Gastrocnemius medialis (tissue), 4 donors: ENCODE measurements at regions not wholly inside any gene's neighbourhood (a gene's known extent, or its start where the extent isn't known, plus 50 kb on each side); places are given as distances from the start of the nearest gene placed in this dataset.

Experiments used
- POLR2A ChIP-seq, 2 donors: fragments of 450-650 bp; IDR thresholded peaks; one replicate each; pipeline ENCODE4 v1.6.1; 2017; ENCODE audit warnings: antibody characterized with exemption in 2 of 2, mild to moderate bottlenecking in 2 of 2, moderate library complexity in 2 of 2
- TF ChIP-seq, protein P1 (sequence below), 5 experiments: fragments of 450-650 bp in 3 of 5; fragments of 200-600 bp in 2 of 5; sonication (generic) in 2 of 5; IDR thresholded peaks in 4 of 5; conservative IDR thresholded peaks in 1 of 5; 1 replicate in 4 of 5; 2 replicates in 1 of 5; pipeline ENCODE4 v1.5.1; 2016 to 2019; ENCODE audit warnings: antibody characterized with exemption in 5 of 5, mild to moderate bottlenecking in 3 of 5, moderate library complexity in 3 of 5

DNA sequence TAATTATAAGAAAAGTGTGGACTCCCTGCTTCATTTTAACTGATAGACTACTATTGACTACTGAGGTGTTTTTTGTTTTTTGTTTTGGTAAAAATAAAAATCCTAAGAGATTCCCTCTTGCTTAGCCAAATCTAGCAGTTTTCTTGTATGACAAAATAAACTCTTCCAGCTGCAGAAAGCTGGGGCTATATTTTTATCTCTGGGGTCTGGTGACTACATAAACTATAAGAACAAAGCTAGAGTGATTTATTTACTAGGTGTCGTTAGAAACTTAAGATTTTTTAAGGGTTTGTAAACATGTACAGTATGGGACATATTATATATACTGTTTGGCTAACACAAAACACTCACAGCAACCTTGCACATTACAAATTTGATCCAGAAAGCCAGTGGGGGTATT, 467.4 kb upstream of the MPDZ start:
- TF ChIP-seq, protein P1, sequence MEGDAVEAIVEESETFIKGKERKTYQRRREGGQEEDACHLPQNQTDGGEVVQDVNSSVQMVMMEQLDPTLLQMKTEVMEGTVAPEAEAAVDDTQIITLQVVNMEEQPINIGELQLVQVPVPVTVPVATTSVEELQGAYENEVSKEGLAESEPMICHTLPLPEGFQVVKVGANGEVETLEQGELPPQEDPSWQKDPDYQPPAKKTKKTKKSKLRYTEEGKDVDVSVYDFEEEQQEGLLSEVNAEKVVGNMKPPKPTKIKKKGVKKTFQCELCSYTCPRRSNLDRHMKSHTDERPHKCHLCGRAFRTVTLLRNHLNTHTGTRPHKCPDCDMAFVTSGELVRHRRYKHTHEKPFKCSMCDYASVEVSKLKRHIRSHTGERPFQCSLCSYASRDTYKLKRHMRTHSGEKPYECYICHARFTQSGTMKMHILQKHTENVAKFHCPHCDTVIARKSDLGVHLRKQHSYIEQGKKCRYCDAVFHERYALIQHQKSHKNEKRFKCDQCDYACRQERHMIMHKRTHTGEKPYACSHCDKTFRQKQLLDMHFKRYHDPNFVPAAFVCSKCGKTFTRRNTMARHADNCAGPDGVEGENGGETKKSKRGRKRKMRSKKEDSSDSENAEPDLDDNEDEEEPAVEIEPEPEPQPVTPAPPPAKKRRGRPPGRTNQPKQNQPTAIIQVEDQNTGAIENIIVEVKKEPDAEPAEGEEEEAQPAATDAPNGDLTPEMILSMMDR (IDR thresholded peaks at IDR 0.05 in 4 of 5, conservative IDR thresholded peaks at IDR 0.05 in 1 of 5), result no peak
- TF ChIP-seq POLR2A (IDR thresholded peaks at IDR 0.05), result no peak
